BJ (cell line): ENCODE measurements at regions not wholly inside any gene's neighbourhood (a gene's known extent, or its start where the extent isn't known, plus 50 kb on each side); places are given as distances from the start of the nearest gene placed in this dataset.

ENCODE experiments used
- CTCF ChIA-PET: fragments of 350-600 bp; formaldehyde crosslinking; extraction: SDS; loops from one replicate; lab custom pipeline; 2021; ENCODE audit warnings: antibody characterized with exemption, inconsistent platforms; lab: Yijun Ruan, JAX
- POLR2A ChIA-PET: fragments of 300-600 bp; sonication (Branson Sonifier 250); formaldehyde crosslinking; extraction: SDS; loops from one replicate; lab custom pipeline; 2021; ENCODE audit warnings: antibody characterized with exemption; lab: Charles Lee
- DNase-seq: peaks from one replicate; pipeline ENCODE4 v3.0.0-alpha.2; 2011; ENCODE audit warnings: low read depth
- H3K27me3 ChIP-seq: 2 replicates; pipeline ENCODE4 v1.6.0; 2011; ENCODE audit warnings: low read length; ENCODE audit not compliant: control insufficient read depth, insufficient read depth
- H3K36me3 ChIP-seq: 2 replicates; pipeline ENCODE4 v1.5.1; 2011; ENCODE audit warnings: low read length; ENCODE audit not compliant: control insufficient read depth, insufficient read depth
- H3K4me3 ChIP-seq: 2 replicates; pipeline ENCODE4 v1.5.1; 2011; ENCODE audit warnings: low read depth, mild to moderate bottlenecking, control low read depth, low read length
- CTCF ChIP-seq: IDR thresholded peaks from 2 replicates; pipeline ENCODE4 v1.5.1; 2011; ENCODE audit warnings: low read depth, mild to moderate bottlenecking, control low read depth, inconsistent platforms, low read length, moderate library complexity; ENCODE audit not compliant: insufficient read depth

- ChIA-PET CTCF (no interaction called here), POLR2A (no interaction called here)
- Histone ChIP-seq H3K36me3 (no peaks in the 10 kb centered on the region), H3K27me3 (no peaks in the 10 kb centered on the region), H3K4me3 (no peak overlapping the region)
- no peak for DNase-seq
- TF ChIP-seq CTCF: no peak
Measured at GRCh38 chr6:170122651-170123050, 168.2 kb downstream of the DLL1 start.

GRCh38 chr6:170117111-170117972 is 173.5 kb downstream of the DLL1 start:
- Histone ChIP-seq H3K36me3 (no peaks in the 10 kb centered on the region), H3K4me3 (no peak overlapping the region), H3K27me3 (no peaks in the 10 kb centered on the region)
- no peak for DNase-seq
- CTCF ChIA-PET: no interaction called here
- TF ChIP-seq CTCF: no peak
- POLR2A ChIA-PET: no interaction called here

- POLR2A ChIA-PET: no interaction called here
- no peak for TF ChIP-seq CTCF
- DNase-seq: no peak
- CTCF ChIA-PET: no interaction called here
- Histone ChIP-seq H3K27me3 (no peaks in the 10 kb centered on the region), H3K4me3 (no peak overlapping the region), H3K36me3 (no peaks in the 10 kb centered on the region)
Measured at GRCh38 chr6:170116636-170117035, 174.2 kb downstream of the DLL1 start.

- DNase-seq: no peak
- CTCF ChIA-PET: no interaction called here
- TF ChIP-seq CTCF: no peak
- no peak overlapping the region for H3K4me3 ChIP-seq
- H3K36me3 ChIP-seq: no peaks in the 10 kb centered on the region
- POLR2A ChIA-PET: no interaction called here
- no peaks in the 10 kb centered on the region for H3K27me3 ChIP-seq
Measured at GRCh38 chr6:170114956-170115855, 175.7 kb downstream of the DLL1 start.
